Fibroblast of skin of left quadriceps (primary cell): ENCODE measurements at regions not wholly inside any gene's neighbourhood (a gene's known extent, or its start where the extent isn't known, plus 50 kb on each side); places are given as distances from the start of the nearest gene placed in this dataset.
"Not testable (repeated sequence)": the region's sequence is repeated elsewhere in the genome, so short reads cannot be mapped to it uniquely, and the experiment has no call there.

ENCODE experiments used
- DNase-seq, 2 experiments: peaks; one replicate each; pipeline ENCODE4 v3.0.0-alpha.2; 2013; ENCODE audit warnings: low read depth in 2 of 2

- no peak for DNase-seq
These were observed 117.8 kb upstream of the ENPP6 start for GRCh38 chr4:184335520-184335919.

DNA sequence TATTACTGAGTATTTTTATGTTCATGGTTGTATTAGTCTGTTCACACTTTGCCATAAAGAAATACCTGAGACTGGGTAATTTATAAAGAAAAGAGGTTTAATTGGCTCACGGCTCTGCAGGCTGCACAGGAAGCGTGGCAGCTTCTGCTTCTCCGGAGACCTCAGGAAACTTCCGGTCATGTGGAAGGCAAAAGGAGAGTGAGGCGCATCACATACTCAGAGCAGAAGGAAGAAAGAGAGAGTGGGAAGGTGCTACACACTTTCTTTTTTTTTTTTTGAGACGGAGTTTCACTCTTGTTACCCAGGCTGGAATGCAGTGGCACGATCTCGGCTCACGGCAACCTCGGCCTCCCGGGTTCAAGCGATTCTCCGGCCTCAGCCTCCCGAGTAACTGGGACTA is 115.8 kb upstream of the ENPP6 start:
- DNase-seq: not testable (repeated sequence)

GRCh38 chr4:184331268-184331995 is 113.8 kb upstream of the ENPP6 start:
- no peak for DNase-seq

- not testable (repeated sequence) for DNase-seq
These were observed 112.9 kb upstream of the ENPP6 start for GRCh38 chr4:184330517-184331094.

- DNase-seq: no peak
These were observed 112.2 kb upstream of the ENPP6 start for GRCh38 chr4:184329659-184330400.

- no peak for DNase-seq
These were observed 111.6 kb upstream of the ENPP6 start for GRCh38 chr4:184329235-184329634.

- DNase-seq: no peak
These were observed 110.5 kb upstream of the ENPP6 start for GRCh38 chr4:184328022-184328736.

DNA sequence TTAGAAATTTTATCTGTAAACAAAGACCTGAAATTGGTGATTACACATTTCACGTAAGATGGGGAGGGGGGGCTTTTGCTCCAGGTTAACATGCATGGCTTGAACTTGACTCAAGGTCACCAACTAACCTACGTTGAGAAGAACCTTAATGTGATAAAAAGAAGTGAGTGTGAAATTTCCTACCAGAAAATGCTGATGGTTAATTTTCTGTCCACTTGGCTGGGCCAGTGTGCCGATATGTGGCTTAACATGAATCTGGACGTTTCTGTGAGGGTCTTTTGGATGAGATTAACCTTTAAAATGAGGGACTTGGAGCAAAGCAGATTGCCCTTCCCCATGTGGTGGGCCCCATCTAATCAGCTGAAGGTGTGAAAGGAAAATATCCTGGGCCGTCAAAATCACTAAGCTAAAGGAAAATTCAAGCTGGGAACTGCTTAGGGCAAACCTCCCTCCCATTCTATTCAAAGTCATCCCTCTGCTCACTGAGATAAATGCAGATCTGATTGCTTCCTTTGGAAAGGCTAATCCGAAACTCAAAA is 107.3 kb upstream of the ENPP6 start:
- no peak for DNase-seq

DNA sequence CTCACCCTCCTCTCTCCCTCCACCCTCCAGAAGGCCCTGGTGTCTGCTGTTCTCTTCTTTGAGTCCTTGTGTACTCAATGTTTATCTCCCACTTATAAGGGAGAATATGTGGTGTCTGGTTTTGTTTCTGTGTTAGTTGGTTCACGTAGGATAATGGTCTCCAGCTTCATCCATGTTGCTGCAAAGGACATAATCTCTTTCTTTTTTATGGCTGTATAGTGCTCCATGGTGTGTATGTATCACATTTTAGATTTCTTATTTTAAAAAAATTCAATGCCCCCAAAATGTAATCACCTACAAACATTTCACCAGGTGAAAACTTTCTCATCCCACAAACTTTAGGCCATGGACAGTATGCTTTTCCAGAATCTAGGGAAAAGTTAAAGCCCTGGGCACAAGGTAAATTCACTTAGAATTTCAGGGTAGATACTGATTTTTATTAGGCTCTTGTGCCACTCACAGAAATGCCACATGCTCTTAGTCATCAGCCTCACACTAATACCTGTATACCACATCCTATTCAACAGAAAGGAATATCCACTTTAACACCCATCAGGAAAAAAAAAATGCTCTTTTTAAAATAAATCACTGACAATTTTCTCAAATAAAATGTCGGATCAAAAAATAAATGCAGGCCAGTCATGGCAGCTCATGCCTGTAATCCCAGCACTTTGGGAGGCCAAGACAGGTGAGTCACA is 104.8 kb upstream of the ENPP6 start:
- DNase-seq: no peak

- DNase-seq: no peak
These were observed 103.0 kb upstream of the ENPP6 start for GRCh38 chr4:184320631-184321030.

GRCh38 chr4:184318852-184319251 is 101.2 kb upstream of the ENPP6 start:
- no peak for DNase-seq

- no peak for DNase-seq
These were observed 99.7 kb upstream of the ENPP6 start for GRCh38 chr4:184317234-184317918.

DNA sequence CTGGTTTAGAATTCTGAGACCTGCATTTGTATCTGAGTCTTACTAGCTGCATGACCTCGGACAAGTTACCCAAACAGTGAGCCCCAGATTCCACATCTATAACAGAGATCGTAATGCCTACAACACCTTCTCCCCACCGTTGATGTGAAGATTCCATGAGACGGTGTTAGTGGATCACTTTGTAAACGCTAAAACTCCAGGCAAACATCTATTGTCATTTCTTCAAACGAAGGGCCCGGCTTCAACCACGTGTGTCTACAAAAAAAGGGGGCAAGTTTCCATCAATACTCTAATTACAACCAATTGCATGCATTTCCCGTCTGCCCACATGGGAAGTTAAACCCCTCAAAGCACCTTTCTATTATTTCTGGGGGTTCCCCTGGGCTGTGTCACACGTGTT is 99.1 kb upstream of the ENPP6 start:
- DNase-seq: no peak

DNA sequence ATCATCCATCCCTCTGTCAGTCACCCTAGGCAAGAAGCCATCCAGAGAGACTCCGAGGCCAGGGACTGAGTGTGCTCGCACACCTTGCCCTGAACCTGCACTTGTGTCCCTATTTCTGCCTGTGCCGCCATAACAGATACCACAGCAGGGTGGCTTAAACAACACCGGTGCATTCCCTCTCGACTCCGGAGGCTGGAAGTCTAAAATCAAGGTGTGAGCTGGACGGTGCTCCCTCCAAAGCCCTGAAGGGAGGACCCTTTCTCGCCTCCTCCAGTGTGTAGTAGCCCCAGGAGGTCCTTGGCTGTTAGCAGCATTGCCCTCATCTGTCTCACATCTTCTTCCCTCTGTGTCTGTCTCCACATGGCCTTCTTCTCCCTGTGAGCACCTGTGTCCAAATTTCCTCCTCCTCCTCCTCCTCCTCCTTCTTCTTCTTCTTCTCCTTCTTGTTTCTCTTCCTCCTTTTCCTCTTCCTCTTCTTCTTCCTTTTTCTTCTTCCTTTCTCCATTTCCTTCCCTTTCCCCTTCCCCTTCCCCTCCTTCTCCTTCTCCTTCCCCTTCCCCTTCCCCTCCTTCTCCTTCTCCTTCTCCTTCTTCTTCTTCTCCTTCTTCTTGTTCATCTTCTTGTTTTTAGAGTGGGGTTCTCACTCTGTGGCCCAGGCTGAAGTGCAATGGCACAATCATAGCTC is 98.1 kb upstream of the ENPP6 start:
- no peak for DNase-seq

DNA sequence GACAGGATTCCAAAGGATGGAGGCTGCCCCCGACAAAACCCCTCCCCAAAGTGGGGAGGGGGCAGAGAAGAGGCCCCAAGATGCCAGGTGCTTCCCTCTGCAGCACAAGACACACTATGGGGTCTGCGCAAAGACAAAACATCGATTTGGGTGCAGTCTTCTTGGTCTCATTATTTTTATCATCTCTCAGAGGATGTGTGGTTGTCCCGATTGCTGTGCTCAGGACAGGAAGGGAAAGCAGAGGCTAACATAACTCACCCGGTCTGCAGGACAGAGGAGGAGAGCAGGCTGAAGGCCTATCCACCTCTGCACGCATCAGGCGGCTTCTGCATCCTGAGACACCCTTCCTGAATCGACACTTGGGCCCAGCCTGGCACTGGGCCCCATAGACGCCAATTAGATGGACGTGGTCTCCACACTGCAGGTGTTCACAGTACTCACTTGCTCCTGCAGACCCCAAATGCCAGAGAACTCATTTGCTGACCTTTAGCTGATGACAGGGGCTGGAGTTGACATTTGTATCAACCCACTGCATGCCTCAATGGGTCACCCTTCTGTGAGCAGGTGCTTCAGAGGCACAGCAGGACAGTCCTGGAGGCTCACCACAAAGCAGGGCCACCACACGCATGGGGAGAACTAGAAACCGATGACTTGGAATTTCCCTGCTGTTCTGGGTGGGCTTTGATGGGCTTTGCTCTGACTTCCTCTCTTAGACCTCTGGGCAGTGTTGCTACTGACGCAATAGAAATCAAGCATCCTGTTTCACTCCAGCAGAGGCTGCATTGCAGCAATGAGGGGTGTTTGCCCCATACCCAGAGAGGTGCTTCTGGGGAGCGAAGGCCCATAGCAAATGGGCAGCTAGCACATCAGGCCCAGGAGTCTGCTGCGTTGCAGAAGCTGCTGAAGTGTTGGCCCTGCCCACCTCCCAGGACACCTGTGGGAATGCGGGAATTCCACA is 96.3 kb upstream of the ENPP6 start:
- DNase-seq: no peak

DNA sequence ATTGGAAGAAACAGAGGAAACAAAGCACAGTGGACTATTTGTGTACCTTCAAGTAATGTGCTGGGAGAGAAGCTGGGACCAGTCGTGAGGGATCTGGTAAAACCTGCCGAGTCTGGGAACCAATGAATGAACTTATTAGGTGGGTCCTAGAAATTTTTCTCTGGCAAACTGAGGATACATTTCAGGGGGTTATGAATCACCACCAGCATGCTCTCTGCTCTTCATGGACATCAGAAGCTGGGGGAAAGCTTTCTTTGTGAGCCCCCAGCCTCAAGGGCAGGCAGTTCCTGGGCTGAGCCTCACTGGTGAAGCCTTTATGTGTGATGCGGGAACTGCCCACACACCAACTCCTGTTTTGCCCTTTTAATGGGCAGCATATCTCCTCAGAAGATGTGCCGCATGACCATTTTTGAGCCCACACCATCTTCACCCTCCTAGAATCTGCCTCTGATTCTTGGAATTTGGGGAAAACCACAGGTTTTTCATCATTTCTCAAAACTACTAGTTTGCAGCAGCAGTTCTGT is 95.4 kb upstream of the ENPP6 start:
- DNase-seq: no peak

DNA sequence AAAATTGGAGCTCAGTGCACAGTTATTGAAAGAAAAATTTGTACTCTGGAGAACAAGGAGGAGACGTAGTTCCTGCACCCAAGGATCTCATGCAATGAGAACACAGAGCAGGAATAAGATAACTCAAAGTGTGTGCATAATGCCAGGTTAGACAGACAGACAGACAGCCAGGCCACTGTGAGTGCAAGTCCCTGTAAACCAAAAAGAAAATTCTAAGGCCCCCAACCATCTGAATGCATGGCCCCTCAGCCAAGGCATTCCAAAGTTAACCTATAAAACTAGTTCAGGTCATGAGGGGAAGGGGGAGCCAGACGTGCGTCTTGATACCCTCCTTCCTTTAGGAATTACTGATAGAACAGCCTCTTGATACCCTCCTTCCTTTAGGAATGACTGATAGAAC is 94.5 kb upstream of the ENPP6 start:
- DNase-seq: no peak

DNA sequence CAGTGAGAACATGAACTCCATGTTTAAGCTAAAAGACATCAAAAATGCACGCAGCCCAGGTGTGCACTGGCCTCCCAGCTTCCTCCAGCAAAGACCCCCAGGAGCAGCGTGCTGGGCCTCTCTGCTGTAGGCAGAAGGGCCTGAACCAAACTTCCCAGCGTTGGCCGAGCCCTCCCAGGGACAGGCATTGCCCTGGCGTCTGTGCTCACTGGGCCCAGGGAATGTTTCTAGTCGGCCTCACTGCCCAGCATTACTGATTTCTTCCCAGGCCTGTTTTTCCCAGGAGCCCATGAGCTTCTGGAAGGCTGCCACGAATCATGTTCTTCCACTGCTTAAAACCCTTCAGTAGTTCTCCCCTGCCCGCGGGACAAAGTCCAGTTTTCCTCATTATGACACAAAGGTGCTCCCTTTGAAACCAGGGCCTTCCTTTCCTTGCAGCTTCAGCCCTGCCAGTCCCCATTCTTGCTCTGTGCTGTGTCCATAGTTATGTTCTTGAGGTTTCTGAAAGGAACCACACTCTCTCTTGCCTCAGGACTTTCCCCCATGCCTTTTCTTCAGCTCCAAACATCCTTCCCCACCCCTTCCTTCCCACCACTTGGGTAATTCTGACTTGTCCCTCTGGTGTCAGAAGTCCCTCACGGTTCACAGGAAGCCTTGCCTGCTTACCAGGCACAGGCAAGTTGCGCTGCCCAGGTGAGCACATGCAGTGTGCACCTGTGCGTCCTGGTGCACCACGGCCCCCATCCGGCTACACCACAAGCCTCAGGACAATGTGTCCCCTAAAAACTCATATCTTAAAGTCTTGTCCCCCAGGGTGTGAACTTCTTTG is 93.4 kb upstream of the ENPP6 start:
- no peak for DNase-seq
